HK-2 (cell line): ENCODE measurements at regions not wholly inside any gene's neighbourhood (a gene's known extent, or its start where the extent isn't known, plus 50 kb on each side); places are given as distances from the start of the nearest gene placed in this dataset.
"Not testable (repeated sequence)": the region's sequence is repeated elsewhere in the genome, so short reads cannot be mapped to it uniquely, and the experiment has no call there.

Source experiments
- DNase-seq: peaks from one replicate; pipeline ENCODE4 v3.0.0-alpha.2; 2018; ENCODE audit not compliant: unreplicated experiment

GRCh38 chr3:158882445-158882844 is 80.6 kb downstream of the MFSD1 start:
- no peak for DNase-seq

GRCh38 chr3:158896729-158897128 is 94.9 kb downstream of the MFSD1 start:
- no peak for DNase-seq

GRCh38 chr3:158906749-158907148 is 104.9 kb downstream of the MFSD1 start:
- no peak for DNase-seq

- no peak for DNase-seq
Measured at GRCh38 chr3:158908187-158908734, 106.4 kb downstream of the MFSD1 start.

GRCh38 chr3:158909870-158910269 is 108.0 kb downstream of the MFSD1 start:
- DNase-seq: no peak

GRCh38 chr3:158911586-158911985 is 109.7 kb downstream of the MFSD1 start:
- no peak for DNase-seq

- no peak for DNase-seq
Measured at GRCh38 chr3:158912188-158912587, 110.3 kb downstream of the MFSD1 start.

GRCh38 chr3:158912621-158913020 is 110.8 kb downstream of the MFSD1 start:
- DNase-seq: no peak

GRCh38 chr3:158916111-158916510 is 114.3 kb downstream of the MFSD1 start:
- DNase-seq: no peak

- DNase-seq: peak; percentile 76
Measured at GRCh38 chr3:158918008-158918407, 116.2 kb downstream of the MFSD1 start.

- DNase-seq: no peak
Measured at GRCh38 chr3:158918451-158918850, 116.6 kb downstream of the MFSD1 start.

- DNase-seq: no peak
Measured at GRCh38 chr3:158920371-158920770, 118.5 kb downstream of the MFSD1 start.

GRCh38 chr3:158925021-158925420 is 123.2 kb downstream of the MFSD1 start:
- no peak for DNase-seq

- DNase-seq: no peak
Measured at GRCh38 chr3:158925828-158926494, 124.1 kb downstream of the MFSD1 start.

- DNase-seq: peak; percentile 9
Measured at GRCh38 chr3:158935846-158936245, 134.0 kb downstream of the MFSD1 start.

GRCh38 chr3:158936530-158937113 is 134.8 kb downstream of the MFSD1 start:
- DNase-seq: peak; percentile 14

- DNase-seq: no peak
Measured at GRCh38 chr3:158950178-158950901, 148.5 kb downstream of the MFSD1 start.

GRCh38 chr3:158953131-158953530 is 151.3 kb downstream of the MFSD1 start:
- DNase-seq: no peak

- no peak for DNase-seq
Measured at GRCh38 chr3:158954420-158954819, 152.6 kb downstream of the MFSD1 start.

GRCh38 chr3:158957777-158958176 is 155.9 kb downstream of the MFSD1 start:
- not testable (repeated sequence) for DNase-seq

GRCh38 chr3:158958873-158959272 is 157.0 kb downstream of the MFSD1 start:
- DNase-seq: no peak

GRCh38 chr3:158961471-158961870 is 159.6 kb downstream of the MFSD1 start:
- no peak for DNase-seq

- DNase-seq: no peak
Measured at GRCh38 chr3:158961911-158962310, 160.1 kb downstream of the MFSD1 start.
